Activated CD8-positive, alpha-beta memory T cell treated with anti-CD3 and anti-CD28 coated beads, Interleukin-2, amount 10 ng/mL, durations not matched to agents 7 days and 5 days (primary cell): ENCODE measurements at regions not wholly inside any gene's neighbourhood (a gene's known extent, or its start where the extent isn't known, plus 50 kb on each side); places are given as distances from the start of the nearest gene placed in this dataset.
"Not testable (repeated sequence)": the region's sequence is repeated elsewhere in the genome, so short reads cannot be mapped to it uniquely, and the experiment has no call there.

ENCODE experiments used
- ATAC-seq: fragments of 150-1000 bp; cut with Tn5 transposase; one replicate; pipeline ENCODE4 v1.10.0; 2021; ENCODE audit warnings: moderate library complexity
- CTCF ChIA-PET: fragments of 350-600 bp; sonication (Branson Sonifier 250); formaldehyde crosslinking; loops from one replicate; lab custom pipeline; 2021; ENCODE audit warnings: antibody characterized with exemption; lab: Charles Lee
- DNase-seq: peaks from one replicate; pipeline ENCODE4 v3.0.0-alpha.2; 2020
- H3K27ac Mint-ChIP-seq: one replicate; pipeline ENCODE4 v1.8.0; 2021; ENCODE audit warnings: mild to moderate bottlenecking, mixed read lengths
- H3K27me3 Mint-ChIP-seq: one replicate; pipeline ENCODE4 v1.8.0; 2021; ENCODE audit warnings: mixed read lengths
- H3K36me3 Mint-ChIP-seq: one replicate; pipeline ENCODE4 v1.8.0; 2021; ENCODE audit warnings: mild to moderate bottlenecking, mixed read lengths
- H3K4me1 Mint-ChIP-seq: one replicate; pipeline ENCODE4 v1.8.0; 2021; ENCODE audit warnings: mixed read lengths
- H3K4me3 Mint-ChIP-seq: one replicate; pipeline ENCODE4 v1.8.0; 2021; ENCODE audit warnings: mild to moderate bottlenecking, moderate library complexity, mixed read lengths
- H3K9me3 Mint-ChIP-seq: one replicate; pipeline ENCODE4 v1.8.0; 2022; ENCODE audit warnings: low read depth, mixed read lengths

GRCh38 chr10:117621795-117622420, 79.4 kb downstream of the EMX2 start:
- CTCF ChIA-PET = no interaction called here
- Mint-ChIP-seq H3K27me3 (peaks cover 10% of the 10 kb centered on the region), H3K27ac (no peak overlapping the region), H3K4me3 (no peak overlapping the region), H3K9me3 (no peaks in the 10 kb centered on the region), H3K4me1 (no peaks in the 10 kb centered on the region), H3K36me3 (no peaks in the 10 kb centered on the region)
- ATAC-seq = no peak
- DNase-seq = no peak

GRCh38 chr10:117622471-117623184, 80.1 kb downstream of the EMX2 start:
- CTCF ChIA-PET = no interaction called here

GRCh38 chr10:117626228-117626627, 83.7 kb downstream of the EMX2 start:
- Mint-ChIP-seq H3K27ac (no peak overlapping the region), H3K27me3 (peaks cover 5% of the 10 kb centered on the region), H3K4me3 (no peak overlapping the region), H3K9me3 (no peaks in the 10 kb centered on the region), H3K36me3 (no peaks in the 10 kb centered on the region), H3K4me1 (no peaks in the 10 kb centered on the region)
- no peak for ATAC-seq
- CTCF ChIA-PET = no interaction called here
- no peak for DNase-seq

More at GRCh38 chr10:117622471-117623184, 80.1 kb downstream of the EMX2 start:
- no peak for DNase-seq
- no peak for ATAC-seq
- Mint-ChIP-seq H3K36me3 (no peaks in the 10 kb centered on the region), H3K27me3 (peaks cover 10% of the 10 kb centered on the region), H3K27ac (no peak overlapping the region), H3K9me3 (no peaks in the 10 kb centered on the region), H3K4me3 (no peak overlapping the region), H3K4me1 (no peaks in the 10 kb centered on the region)

- no peak overlapping the region for H3K27ac Mint-ChIP-seq
- no peaks in the 10 kb centered on the region for H3K36me3 Mint-ChIP-seq
- H3K9me3 Mint-ChIP-seq = no peaks in the 10 kb centered on the region
- ATAC-seq (no peak), DNase-seq (no peak)
- CTCF ChIA-PET = no interaction called here
- H3K27me3 Mint-ChIP-seq = no peaks in the 10 kb centered on the region
- no peaks in the 10 kb centered on the region for H3K4me1 Mint-ChIP-seq
- no peak overlapping the region for H3K4me3 Mint-ChIP-seq
These were observed 85.0 kb downstream of the EMX2 start for GRCh38 chr10:117627561-117627960.

GRCh38 chr10:117629717-117630116, 87.2 kb downstream of the EMX2 start:
- DNase-seq, H3K4me1 Mint-ChIP-seq, H3K27me3 Mint-ChIP-seq, ATAC-seq, H3K36me3 Mint-ChIP-seq, H3K9me3 Mint-ChIP-seq, H3K27ac Mint-ChIP-seq, H3K4me3 Mint-ChIP-seq, CTCF ChIA-PET: not testable (repeated sequence)

GRCh38 chr10:117631276-117632145, 89.0 kb downstream of the EMX2 start:
- H3K36me3 Mint-ChIP-seq = no peaks in the 10 kb centered on the region
- H3K27ac Mint-ChIP-seq = no peak overlapping the region
- H3K9me3 Mint-ChIP-seq = no peaks in the 10 kb centered on the region
- no peaks in the 10 kb centered on the region for H3K4me1 Mint-ChIP-seq
- ATAC-seq = no peak
- CTCF ChIA-PET = no interaction called here
- DNase-seq = no peak
- no peak overlapping the region for H3K4me3 Mint-ChIP-seq
- peaks cover 5% of the 10 kb centered on the region for H3K27me3 Mint-ChIP-seq

GRCh38 chr10:117632406-117632805, 89.9 kb downstream of the EMX2 start:
- Mint-ChIP-seq H3K4me3 (no peak overlapping the region), H3K9me3 (no peaks in the 10 kb centered on the region), H3K4me1 (no peaks in the 10 kb centered on the region), H3K27ac (no peak overlapping the region), H3K27me3 (peaks cover 6% of the 10 kb centered on the region), H3K36me3 (no peaks in the 10 kb centered on the region)
- DNase-seq (no peak), ATAC-seq (no peak)
- CTCF ChIA-PET = no interaction called here

GRCh38 chr10:117635826-117636225, 93.3 kb downstream of the EMX2 start:
- Mint-ChIP-seq H3K27ac (no peak overlapping the region), H3K9me3 (no peaks in the 10 kb centered on the region), H3K4me3 (no peak overlapping the region), H3K4me1 (no peaks in the 10 kb centered on the region), H3K36me3 (no peaks in the 10 kb centered on the region), H3K27me3 (peaks cover 31% of the 10 kb centered on the region)
- no peak for DNase-seq
- CTCF ChIA-PET = no interaction called here
- ATAC-seq = no peak

- DNase-seq (no peak), ATAC-seq (no peak)
- no peak overlapping the region for H3K4me3 Mint-ChIP-seq
- no peaks in the 10 kb centered on the region for H3K9me3 Mint-ChIP-seq
- peaks cover 36% of the 10 kb centered on the region for H3K27me3 Mint-ChIP-seq
- H3K27ac Mint-ChIP-seq = no peak overlapping the region
- peaks cover 1% of the 10 kb centered on the region for H3K36me3 Mint-ChIP-seq
- no peaks in the 10 kb centered on the region for H3K4me1 Mint-ChIP-seq
- CTCF ChIA-PET = no interaction called here
These were observed 95.7 kb downstream of the EMX2 start for GRCh38 chr10:117638200-117638599.

GRCh38 chr10:117638664-117639200, 96.2 kb downstream of the EMX2 start:
- Mint-ChIP-seq H3K27me3 (peaks cover 38% of the 10 kb centered on the region), H3K27ac (no peak overlapping the region), H3K4me1 (no peaks in the 10 kb centered on the region), H3K4me3 (no peak overlapping the region), H3K9me3 (no peaks in the 10 kb centered on the region), H3K36me3 (peaks cover 1% of the 10 kb centered on the region)
- CTCF ChIA-PET = no interaction called here
- ATAC-seq = no peak
- DNase-seq = no peak

GRCh38 chr10:117640406-117640805, 97.9 kb downstream of the EMX2 start:
- CTCF ChIA-PET = no interaction called here
- peaks cover 47% of the 10 kb centered on the region for H3K27me3 Mint-ChIP-seq

GRCh38 chr10:117646718-117647117, 104.2 kb downstream of the EMX2 start:
- no peaks in the 10 kb centered on the region for H3K9me3 Mint-ChIP-seq
- H3K4me3 Mint-ChIP-seq = no peak overlapping the region
- H3K36me3 Mint-ChIP-seq = no peaks in the 10 kb centered on the region
- no peaks in the 10 kb centered on the region for H3K4me1 Mint-ChIP-seq
- DNase-seq (no peak), ATAC-seq (no peak)
- CTCF ChIA-PET = no interaction called here
- no peak overlapping the region for H3K27ac Mint-ChIP-seq
- peaks cover 29% of the 10 kb centered on the region for H3K27me3 Mint-ChIP-seq

More at GRCh38 chr10:117640406-117640805, 97.9 kb downstream of the EMX2 start:
- Mint-ChIP-seq H3K4me3 (no peak overlapping the region), H3K4me1 (no peaks in the 10 kb centered on the region), H3K9me3 (no peaks in the 10 kb centered on the region), H3K36me3 (peaks cover 1% of the 10 kb centered on the region), H3K27ac (no peak overlapping the region)
- DNase-seq = no peak
- no peak for ATAC-seq

GRCh38 chr10:117647306-117647705, 104.8 kb downstream of the EMX2 start:
- Mint-ChIP-seq H3K4me3 (no peak overlapping the region), H3K4me1 (peaks cover 2% of the 10 kb centered on the region), H3K27ac (no peak overlapping the region), H3K27me3 (peaks cover 35% of the 10 kb centered on the region), H3K36me3 (no peaks in the 10 kb centered on the region), H3K9me3 (no peaks in the 10 kb centered on the region)
- CTCF ChIA-PET = no interaction called here
- DNase-seq (no peak), ATAC-seq (no peak)
